ENCODE measurements at regions not wholly inside any gene's neighbourhood (a gene's known extent, or its start where the extent isn't known, plus 50 kb on each side); places are given as distances from the start of the nearest gene placed in this dataset.

DNA sequence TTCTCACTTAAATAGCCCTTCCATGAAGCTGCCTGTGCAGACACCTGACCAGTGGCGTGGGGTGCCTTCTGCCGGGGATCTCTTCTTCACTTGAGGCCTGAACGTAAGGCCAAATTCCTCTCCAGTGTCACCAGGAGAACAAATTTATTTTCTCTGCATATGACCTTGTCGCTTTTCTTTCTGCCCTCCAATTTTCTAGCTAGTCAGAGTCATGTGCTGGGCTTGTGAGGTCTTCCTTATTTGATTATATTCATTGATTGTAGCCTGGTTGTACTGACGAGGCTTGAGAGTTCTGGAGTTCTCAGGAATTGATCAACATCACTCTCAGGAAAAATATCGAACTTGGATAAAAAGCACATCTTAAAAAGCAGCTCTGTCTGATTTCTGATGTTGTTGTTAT lies 255.7 kb downstream of the BUB3 start:
- TF ChIP-seq RXRA (IDR thresholded peaks at IDR 0.05; ENCODE audit: insufficient read depth, low read depth, low read length) (no peak), POLR2AphosphoS5 (IDR thresholded peaks at IDR 0.05; ENCODE audit: low read depth, low read length) (no peak), RFX5 (IDR thresholded peaks at IDR 0.05; ENCODE audit: borderline replicate concordance, low read depth, low read length) (no peak), YY1 (IDR thresholded peaks at IDR 0.05; ENCODE audit: low read depth, low read length) (no peak), GTF2F1 (IDR thresholded peaks at IDR 0.05; ENCODE audit: borderline replicate concordance, low read depth, low read length) (no peak), SRF (IDR thresholded peaks at IDR 0.05; ENCODE audit: low read depth, low read length) (no peak)
- TF ChIP-seq, protein P1, sequence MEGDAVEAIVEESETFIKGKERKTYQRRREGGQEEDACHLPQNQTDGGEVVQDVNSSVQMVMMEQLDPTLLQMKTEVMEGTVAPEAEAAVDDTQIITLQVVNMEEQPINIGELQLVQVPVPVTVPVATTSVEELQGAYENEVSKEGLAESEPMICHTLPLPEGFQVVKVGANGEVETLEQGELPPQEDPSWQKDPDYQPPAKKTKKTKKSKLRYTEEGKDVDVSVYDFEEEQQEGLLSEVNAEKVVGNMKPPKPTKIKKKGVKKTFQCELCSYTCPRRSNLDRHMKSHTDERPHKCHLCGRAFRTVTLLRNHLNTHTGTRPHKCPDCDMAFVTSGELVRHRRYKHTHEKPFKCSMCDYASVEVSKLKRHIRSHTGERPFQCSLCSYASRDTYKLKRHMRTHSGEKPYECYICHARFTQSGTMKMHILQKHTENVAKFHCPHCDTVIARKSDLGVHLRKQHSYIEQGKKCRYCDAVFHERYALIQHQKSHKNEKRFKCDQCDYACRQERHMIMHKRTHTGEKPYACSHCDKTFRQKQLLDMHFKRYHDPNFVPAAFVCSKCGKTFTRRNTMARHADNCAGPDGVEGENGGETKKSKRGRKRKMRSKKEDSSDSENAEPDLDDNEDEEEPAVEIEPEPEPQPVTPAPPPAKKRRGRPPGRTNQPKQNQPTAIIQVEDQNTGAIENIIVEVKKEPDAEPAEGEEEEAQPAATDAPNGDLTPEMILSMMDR (IDR thresholded peaks at IDR 0.05; ENCODE audit: control extremely low read depth in 1 of 3, insufficient read depth in 1 of 3, low read depth in 1 of 3, low read length in 3 of 3), result no peak
- TF ChIP-seq, protein P2, sequence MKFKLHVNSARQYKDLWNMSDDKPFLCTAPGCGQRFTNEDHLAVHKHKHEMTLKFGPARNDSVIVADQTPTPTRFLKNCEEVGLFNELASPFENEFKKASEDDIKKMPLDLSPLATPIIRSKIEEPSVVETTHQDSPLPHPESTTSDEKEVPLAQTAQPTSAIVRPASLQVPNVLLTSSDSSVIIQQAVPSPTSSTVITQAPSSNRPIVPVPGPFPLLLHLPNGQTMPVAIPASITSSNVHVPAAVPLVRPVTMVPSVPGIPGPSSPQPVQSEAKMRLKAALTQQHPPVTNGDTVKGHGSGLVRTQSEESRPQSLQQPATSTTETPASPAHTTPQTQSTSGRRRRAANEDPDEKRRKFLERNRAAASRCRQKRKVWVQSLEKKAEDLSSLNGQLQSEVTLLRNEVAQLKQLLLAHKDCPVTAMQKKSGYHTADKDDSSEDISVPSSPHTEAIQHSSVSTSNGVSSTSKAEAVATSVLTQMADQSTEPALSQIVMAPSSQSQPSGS (IDR thresholded peaks at IDR 0.05; ENCODE audit: low read length), result no peak

Data from H1 (cell line).